GM10266 (cell line): ENCODE measurements at regions not wholly inside any gene's neighbourhood (a gene's known extent, or its start where the extent isn't known, plus 50 kb on each side); places are given as distances from the start of the nearest gene placed in this dataset.

ENCODE experiments used
- DNase-seq: peaks from one replicate; pipeline ENCODE4 v3.0.0; 2012; ENCODE audit errors: extremely low spot score
- TF ChIP-seq, protein P1 (sequence below): IDR thresholded peaks from 2 replicates; pipeline ENCODE4 v1.5.1; 2012; ENCODE audit warnings: mild to moderate bottlenecking, low read depth; ENCODE audit not compliant: control insufficient read depth, insufficient read depth; ENCODE audit errors: missing control alignments

GRCh38 chr1:199292896-199293295 lies 654.1 kb downstream of the PTPRC start:
- DNase-seq, result no peak
- TF ChIP-seq, protein P1, sequence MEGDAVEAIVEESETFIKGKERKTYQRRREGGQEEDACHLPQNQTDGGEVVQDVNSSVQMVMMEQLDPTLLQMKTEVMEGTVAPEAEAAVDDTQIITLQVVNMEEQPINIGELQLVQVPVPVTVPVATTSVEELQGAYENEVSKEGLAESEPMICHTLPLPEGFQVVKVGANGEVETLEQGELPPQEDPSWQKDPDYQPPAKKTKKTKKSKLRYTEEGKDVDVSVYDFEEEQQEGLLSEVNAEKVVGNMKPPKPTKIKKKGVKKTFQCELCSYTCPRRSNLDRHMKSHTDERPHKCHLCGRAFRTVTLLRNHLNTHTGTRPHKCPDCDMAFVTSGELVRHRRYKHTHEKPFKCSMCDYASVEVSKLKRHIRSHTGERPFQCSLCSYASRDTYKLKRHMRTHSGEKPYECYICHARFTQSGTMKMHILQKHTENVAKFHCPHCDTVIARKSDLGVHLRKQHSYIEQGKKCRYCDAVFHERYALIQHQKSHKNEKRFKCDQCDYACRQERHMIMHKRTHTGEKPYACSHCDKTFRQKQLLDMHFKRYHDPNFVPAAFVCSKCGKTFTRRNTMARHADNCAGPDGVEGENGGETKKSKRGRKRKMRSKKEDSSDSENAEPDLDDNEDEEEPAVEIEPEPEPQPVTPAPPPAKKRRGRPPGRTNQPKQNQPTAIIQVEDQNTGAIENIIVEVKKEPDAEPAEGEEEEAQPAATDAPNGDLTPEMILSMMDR, result no peak

DNA sequence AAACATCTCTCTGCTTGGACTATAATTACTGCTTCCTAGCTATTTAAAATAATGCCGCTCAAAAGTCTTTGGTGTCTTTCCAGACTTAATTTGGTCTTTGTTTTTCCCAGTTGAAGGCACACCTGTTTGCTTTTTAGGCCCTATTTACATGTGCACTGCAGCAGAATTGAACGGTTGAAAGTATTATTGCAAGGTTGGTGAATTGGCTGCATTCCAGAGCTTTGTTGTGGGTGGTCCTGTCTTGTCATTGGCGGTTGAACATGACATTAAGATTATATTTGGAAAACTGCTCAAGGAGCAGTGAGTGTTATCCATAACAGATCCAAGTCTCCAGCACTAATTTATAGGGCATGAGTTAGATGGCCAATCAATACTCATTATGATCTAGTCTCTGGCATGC lies 656.3 kb downstream of the PTPRC start:
- TF ChIP-seq, protein P1, result no peak
- no peak for DNase-seq

- DNase-seq, result no peak
- TF ChIP-seq, protein P1, result no peak
These were observed 658.3 kb downstream of the PTPRC start for GRCh38 chr1:199297174-199297573.

DNA sequence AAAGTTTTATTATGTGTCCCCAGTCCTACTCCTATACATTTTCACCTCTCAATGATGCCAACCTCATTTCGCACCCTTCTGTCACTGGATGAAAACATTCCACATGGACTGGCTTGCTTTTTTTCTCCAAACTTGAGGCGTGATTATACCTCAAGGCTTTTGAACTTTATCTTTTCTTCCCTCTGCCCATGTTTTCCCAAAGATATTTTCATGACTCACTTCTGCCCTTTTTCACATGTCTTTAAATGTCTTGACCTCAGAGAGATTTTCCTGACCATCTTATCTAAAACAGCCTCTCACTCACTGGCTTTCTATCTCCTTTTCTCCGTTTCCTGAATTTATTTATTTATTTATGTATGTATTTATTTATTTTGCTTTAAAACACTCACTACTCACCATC lies 659.0 kb downstream of the PTPRC start:
- no peak for DNase-seq

GRCh38 chr1:199298825-199299224 lies 660.0 kb downstream of the PTPRC start:
- DNase-seq, result no peak
- TF ChIP-seq, protein P1, result no peak

More for the DNA sequence above, 659.0 kb downstream of the PTPRC start:
- TF ChIP-seq, protein P1, result no peak

DNA sequence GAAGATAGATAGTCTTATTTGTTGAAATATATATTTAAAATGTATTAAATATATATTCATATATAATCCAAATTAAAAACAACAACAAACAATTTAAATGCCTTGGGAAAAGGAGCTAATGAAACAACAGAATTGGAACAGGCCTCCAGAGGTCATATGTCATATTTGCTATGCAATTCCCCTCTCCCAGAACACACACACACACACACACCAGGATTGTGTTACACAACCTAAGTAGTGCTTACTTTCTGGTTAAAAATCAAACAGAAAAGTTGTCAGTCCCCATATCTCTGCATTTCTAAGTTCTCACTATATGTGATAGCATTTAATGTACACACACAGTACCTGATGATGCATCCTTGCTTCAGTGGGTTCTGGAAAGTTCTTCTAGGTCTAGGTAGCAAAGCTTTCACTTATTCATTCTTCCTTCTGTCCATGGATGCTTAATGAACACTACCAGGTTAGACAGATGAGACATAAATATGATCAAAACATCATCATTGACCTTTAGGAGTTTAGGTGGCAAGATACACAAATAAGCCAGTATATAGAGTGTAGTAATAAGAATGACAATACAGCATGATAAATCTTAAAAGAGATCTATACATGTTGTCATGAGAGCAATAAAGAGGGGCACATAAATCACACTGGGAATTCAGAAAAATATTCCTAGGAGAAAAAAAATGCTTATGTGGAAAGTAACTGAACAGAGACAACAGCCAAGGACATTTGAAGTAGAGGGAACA lies 662.8 kb downstream of the PTPRC start:
- no peak for DNase-seq
- TF ChIP-seq, protein P1, result no peak

- TF ChIP-seq, protein P1, result no peak
- DNase-seq, result no peak
These were observed 663.7 kb downstream of the PTPRC start for GRCh38 chr1:199302554-199302953.
